CD4-positive, alpha-beta T cell treated with Interleukin-4 for 1 hour (primary cell): ENCODE measurements at regions not wholly inside any gene's neighbourhood (a gene's known extent, or its start where the extent isn't known, plus 50 kb on each side); places are given as distances from the start of the nearest gene placed in this dataset.
A peak's percentile ranks its signal among the peaks of the same experiment; 100 is the strongest.
"Not testable (repeated sequence)": the region's sequence is repeated elsewhere in the genome, so short reads cannot be mapped to it uniquely, and the experiment has no call there.

Experiments
- DNase-seq, 2 donors: peaks; one replicate each; pipeline ENCODE4 v3.0.0-alpha.2; 2020 to 2022

DNA sequence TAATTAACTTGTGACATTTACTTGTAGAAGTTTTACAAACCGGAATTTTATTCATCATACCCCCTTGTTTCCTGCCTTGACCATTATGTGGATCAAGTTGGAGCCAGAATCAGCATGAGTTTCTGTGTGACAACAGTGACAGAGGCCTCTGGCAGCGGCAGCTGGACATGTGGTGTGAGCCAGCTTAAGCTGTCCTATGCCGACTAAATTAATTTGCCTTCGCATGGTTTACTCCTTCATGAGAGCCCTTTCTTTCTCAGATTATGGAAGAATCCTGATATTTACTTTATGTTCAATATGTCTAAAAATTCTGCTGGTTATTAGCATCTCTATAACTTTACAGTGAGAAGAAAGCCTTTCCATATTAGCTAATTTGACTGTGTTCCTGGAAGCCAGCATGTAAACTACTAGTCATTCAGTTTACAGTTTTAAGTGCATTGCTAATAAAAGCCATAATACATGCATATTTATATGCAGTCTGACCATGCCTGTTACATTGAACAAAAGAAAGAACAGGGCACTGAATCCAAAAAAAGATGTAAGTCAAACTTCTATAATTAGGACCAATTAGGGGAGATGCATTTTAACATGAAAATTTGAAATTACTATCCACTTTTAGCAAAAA is 495.8 kb upstream of the ACVR2A start:
- DNase-seq: no peak

DNA sequence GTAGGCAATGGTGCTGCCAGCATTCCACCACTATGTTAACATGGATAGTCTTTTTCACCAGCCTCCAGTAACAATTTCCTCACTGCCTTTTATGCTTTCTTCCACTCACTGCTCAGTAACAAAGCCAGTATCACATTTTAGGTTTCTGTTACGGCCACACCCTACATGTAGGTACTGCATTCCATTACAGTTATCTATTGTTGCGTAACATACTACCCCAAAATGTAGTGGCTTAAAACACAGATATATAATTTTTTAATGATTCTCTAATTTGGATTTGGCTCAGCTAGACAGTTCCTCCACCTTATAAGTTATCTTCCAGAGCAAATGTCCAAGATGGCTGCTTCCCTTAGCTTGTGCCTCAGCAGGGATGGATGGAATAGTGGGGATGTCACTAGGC is 498.7 kb upstream of the ACVR2A start:
- DNase-seq: no peak

DNA sequence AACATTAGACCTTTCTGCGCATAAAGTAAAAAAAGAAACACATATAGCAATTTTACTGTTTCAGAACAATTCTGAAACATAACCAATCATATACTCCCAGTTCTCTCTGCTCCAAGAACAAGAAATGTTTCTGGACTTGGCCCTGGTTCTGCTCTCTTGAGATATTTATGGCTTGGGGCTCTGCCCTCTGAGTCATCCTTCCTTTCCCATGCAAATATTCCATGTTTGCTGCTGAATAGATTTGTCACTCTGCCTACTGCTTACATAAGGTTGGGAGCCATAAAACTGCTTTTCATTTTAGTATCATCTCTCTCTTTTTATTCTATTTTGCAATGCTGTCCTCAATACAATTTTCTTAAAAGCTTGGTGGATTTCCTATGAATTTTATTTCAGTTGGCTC is 499.6 kb upstream of the ACVR2A start:
- no peak for DNase-seq

DNA sequence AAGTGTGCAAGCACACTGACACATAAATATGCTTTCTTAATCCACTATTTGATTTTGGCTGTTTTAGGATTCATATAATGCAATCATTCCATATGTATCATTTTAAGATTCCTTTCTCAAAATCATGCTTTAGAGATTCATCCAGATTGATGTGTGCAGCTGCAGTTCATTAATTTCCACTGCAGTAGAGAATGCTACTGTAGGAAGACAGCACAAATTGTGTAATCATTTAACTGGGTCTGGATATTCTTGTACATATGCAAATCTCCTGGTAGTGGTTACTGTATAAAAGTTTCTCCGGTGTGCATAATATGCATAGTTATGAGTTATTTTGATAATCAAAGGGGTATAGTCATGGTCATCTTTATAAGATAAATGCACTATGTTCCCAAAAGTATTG is 502.5 kb upstream of the ACVR2A start:
- no peak for DNase-seq

DNA sequence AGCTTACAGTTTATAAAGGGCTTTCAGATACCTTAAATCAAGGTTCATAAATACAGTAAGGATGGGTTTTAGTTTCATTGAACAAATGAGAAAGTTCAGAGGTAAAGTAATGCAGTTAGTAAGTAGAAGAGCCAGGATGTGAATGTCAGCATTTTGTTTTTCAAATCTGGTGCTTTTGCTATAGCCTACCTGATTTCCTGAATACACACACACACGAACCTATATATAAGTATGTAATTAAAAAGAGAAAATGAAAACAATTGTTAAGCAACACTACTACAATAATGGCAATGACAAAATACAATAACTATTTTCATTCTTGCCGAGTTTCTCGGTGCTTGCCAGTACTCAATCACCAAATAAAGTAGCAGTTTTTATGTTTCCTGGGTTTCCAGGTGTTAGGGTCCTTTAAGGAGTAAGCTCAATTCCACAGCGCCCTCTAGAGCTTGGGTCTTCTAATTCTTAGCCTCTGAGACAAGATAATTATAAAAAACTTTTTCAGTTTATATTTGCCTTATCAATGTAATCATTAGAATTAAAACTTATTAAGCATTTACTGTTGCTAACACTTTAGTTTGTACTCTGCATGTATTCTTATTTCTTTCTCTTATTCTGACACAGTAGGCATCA is 512.9 kb upstream of the ACVR2A start:
- peak in 1 of 2 donors; percentile 63 for DNase-seq

DNA sequence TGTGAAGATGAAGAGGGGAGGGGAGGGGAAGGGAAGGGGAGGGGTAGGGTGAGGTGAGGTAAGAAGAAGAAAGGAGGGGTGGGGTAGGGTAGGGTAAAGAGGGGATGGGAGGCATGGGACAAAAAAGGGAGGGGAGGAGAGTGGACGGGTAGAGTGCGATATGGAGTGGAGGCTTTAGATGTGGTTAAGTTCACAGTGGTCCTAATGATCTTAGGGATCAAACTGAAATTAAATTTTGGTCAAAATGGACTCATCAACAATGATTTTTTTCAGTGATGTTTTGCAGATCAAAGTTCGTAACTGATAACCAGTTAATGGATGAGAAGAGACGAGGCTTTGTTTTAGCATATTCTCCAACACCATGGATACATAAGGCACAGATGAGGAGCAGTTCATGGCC is 513.9 kb upstream of the ACVR2A start:
- no peak for DNase-seq

DNA sequence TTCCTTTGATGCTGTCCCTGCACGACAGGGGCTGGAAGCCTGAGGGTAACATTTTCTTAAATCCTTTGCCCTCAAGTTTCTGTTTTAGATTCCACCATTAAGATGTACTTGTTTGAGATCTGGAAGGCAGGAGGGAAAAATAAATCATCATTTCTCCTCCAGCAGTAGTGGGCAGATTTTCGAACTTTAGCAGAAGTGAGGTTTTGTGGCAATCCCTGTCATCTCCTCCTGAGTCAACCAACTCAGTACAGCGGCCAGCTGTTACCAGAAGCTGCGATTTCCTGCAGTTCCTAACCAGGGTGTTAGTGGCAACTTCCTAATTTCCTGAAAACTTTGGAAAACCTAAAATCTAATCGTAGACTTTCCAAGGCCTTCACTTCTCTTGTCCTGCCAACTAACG is 517.2 kb upstream of the ACVR2A start:
- DNase-seq: peak in 1 of 2 donors; percentile 4

DNA sequence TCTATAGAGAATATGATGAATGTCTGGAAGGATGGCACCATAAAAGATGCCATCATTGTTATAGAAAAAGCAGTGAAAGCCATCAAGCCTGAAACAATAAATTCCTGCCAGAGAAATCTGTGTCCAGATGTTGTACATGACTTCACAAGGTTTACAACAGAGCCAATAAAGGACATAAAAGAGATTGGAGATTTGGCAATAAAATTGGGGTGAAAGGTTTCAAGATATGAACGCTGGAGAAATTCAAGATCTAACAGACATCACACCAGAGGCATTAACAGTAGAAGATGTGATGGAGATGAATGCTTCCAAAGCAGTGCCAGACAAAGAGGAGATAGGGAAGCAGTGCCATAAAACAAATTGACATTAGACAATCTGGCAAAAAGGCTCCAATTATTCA is 518.8 kb upstream of the ACVR2A start:
- DNase-seq: no peak

DNA sequence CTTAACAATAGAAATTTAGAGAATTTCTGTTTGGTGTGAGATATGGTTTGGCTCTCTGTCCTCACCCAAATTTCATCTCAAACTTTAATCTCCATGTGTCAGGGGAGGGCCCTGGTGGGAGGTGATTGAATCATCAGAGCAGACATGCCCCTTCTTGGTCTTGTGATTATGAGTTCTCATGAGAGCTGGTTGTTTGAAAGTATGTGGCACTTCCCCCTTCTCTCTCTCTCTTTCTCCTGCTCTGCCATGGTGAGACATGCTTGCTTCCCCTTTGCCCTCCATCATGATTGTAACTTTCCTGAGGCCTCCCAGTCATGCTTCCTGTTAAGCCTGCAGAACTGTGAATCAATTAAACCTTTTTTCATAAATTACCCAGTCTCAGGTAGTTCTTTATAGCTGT is 524.7 kb upstream of the ACVR2A start:
- DNase-seq: no peak

DNA sequence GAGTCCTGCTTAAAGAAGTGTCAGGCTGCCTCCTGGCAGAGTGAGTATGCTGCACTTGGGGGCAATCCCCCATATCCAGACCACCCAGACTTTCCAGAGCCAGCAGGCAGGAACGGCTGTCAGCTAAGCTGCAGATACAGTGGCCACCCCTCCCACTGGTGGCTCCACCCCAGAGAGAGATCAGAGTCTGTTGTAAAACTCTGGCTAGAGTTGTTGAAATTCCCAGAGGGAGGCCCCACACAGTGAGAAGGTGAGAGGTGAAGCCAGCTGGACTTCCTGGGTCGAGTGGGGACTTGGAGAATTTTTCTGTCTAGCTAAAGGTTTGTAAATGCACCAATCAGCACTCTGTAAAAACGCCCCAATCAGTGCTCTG is 533.8 kb upstream of the ACVR2A start:
- DNase-seq: no peak

DNA sequence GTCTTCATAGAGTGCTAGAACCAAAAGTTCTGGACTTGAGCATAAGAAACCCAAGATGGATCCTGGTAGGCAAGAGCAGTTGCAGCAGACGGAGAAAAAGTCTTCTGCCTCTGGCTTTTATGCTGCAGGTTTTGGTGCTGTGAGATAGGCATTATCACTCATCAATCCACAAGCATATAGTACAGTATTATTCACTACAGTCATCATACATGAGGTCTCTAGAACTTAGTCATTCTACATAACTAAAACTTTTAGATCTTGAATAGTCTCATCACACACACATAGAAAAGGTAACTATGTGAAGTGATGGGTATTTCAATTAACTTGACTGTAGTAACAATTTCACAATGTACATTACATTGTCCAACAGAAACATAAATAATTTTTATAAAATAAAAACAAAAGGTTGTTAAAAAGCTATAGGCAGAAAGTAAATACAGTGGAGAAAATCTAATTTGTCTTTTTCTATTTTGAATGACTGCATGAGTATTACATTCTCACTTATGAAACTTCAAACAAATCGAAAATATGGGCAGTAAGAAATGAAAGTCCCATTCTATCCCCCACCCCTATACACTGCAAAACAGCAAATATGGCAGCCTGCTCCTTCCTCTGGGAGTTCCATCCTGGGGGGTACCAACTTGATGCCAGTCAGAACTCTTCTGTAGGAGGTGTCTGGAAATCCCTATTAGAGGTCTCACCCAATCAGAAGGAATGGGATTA is 534.3 kb upstream of the ACVR2A start:
- DNase-seq: no peak

DNA sequence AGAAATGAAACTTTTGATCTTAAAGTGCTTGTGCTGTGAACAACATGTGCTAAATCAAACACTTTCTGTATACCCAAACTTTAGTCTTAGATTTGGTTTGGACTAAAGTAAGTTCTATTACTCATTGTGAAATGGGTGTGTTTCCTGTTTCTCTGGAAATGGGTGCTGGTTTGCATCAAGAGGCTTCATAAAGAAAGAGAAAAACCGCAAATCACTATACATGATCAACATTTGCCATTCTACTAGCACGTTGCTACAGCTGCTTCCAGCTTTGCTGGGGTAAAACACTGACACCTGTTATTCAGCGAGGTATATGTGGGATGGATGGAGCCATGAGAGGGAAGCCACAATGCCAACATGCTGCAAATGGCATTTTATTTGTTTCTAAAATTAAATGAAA is 547.0 kb upstream of the ACVR2A start:
- DNase-seq: peak; percentile 31 to 78

DNA sequence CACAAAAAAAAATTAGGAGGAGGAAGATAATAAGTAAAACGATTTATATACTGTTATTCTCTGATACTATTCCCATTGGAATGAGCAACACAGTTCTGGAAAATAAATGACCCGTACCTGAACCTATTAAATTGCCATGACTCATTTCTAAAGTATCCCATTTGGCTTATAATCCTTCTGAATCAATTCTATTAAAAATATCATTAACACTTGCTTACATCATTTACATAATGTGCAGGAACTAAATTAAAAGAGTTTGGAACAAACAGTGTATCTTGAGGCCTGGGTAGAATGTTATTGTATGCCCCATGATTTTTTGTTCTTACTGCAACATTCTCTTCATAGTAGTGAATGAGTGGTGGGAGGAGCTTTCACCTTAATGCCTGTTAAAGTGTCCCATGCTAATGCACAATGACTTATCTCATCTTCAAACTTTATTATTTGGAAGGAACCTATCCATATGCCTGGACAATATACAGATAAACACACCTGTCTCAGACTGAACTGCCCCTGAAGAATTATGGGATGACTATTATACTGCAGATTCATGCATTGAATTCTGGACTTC is 549.9 kb upstream of the ACVR2A start:
- DNase-seq: no peak

DNA sequence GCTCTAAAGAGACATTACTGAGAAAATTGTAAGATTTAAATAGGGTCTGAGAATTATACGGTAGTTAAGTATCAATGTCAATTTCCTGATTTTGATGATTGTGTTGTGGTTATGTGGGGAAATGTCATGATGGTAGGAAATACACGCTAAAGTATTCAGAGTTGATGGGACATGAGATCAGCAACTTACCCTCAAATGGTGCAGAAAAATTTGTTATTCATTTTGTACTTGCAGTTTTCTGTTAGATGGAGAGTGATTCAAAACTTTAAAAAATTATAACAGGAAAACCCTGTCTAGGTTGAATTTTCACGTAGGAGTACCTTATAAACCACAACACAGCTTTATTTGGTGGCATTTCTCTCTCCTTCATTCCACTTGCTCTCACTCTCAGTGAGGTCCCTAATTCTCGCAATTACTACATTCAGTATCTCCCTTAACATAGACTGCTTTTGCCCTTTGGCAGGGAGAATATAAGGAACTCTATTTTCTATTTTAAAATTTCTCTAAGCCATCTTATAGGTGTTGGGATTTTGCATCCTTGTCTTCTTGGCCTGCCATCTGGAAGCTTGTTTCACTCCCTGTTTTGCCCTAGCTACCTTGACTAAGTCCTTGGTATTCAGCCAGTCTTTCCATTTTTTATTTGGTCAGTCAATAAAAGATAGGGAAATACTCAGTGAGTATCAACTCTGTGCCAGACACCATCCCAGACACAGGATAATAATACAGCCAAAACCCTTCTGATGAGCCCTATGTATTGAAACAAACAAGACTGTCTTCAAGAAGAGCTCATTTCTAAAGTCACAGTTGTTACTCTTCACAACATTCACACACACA is 550.6 kb upstream of the ACVR2A start:
- peak in 1 of 2 donors; percentile 35 for DNase-seq

DNA sequence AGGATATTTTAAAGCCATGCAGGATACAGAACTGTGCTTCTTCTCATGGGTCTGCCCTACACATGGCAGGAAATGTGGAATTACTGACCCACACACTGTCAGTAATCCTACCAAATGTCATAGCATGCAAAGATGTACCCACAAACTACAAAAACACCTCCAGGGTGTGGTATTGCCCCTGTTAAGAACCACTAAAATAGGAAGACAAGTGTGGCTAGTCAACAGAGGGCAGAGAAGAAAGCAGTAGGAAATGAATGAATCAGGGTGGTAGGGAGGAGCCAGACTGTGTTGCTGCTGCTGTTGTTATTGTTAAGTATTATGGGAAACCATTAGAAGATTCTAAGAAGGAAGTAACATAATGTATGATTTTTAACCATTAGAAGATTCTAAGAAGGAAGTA is 556.7 kb upstream of the ACVR2A start:
- peak; percentile 12 to 70 for DNase-seq

DNA sequence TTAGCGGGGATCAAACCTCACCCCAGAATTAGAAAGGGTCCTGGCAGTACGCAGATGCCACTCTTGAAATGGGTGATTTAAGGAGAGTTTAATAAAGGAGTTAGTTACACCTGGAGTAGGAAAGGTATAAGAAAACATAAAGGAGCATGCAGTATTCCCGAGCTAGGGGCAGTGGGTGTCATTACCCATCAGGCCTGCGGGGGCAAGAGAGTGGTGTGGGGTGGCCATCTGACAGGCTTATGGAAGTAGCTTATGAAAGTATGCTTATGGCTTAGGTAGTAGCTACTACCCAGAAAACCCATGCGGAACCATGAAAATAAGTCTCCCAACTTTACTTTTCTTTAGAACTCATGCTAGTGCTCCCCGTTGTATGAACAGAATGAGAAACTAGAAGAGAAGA is 568.9 kb upstream of the ACVR2A start:
- no peak for DNase-seq

DNA sequence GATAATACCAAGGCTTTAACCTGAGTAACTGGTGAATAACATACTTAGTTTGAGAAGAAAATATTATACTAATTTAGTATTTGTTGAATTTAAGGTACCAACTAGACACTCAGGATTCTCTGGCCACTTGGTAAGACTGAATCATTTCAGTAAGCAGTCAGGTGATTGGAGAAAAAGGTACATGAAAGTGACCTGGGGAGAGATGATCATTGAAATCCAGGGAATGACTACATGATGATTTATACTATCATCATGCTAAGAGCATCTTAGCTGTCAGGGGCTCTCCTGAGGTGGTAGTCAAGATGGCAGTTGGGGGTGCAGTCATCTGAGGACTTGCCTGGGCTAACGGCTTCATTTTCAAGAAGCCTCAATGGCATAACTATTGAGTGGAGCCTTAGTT is 571.2 kb upstream of the ACVR2A start:
- DNase-seq: no peak

DNA sequence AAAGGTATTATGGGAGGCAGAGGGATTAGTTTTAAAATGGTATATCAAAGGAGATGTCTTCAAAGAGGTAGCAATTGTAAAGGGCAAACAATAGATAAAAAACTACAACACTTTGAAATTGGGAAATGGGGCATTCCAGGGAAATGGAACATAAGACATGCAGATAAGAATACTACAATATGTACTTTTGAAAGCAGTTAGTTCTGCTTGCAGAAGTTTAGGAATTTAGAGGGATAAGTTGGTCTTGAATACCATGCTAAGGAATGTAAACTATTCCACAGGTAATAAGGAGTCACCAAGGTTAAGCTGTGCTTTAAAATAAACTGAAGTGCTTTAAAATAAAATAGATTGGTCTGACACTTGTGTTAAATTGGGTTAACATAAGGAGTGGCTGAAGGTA is 571.7 kb upstream of the ACVR2A start:
- DNase-seq: no peak

DNA sequence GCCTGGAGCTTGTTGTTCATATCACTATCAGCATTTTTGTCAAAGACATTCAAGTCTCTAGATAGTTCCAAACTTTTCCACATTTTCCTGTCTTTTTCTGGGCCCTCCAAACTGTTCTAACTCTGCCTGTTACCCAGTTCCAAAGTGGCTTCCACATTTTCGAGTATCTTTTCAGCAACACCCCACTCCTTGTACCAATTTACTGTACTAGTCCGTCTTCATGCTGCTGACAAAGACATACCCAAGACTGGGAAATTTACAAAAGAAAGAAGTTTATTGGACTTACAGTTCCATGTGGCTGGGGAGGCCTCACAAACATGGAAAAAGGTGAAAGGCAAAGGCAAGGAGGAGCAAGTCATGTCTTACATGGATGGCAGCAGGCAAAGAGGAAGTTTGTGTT is 575.2 kb upstream of the ACVR2A start:
- not testable (repeated sequence) for DNase-seq

DNA sequence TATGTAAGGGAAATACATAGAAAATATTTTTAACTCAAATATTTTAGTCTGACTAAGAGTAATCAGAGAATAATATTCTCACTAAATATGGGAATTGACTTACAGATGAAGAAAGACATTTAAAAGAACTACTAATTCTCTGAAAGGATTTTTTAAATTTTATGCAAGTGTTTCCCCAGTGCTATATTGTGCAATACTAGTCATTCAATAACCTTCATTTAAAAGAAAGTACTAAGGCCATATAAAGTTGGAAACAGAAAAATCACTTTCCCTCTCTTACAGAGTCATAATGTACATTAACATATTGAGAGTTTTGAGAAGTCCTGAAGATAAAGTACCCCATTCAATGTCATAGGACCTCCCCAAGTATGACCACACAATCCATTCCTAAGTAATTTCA is 584.6 kb upstream of the ACVR2A start:
- DNase-seq: no peak

DNA sequence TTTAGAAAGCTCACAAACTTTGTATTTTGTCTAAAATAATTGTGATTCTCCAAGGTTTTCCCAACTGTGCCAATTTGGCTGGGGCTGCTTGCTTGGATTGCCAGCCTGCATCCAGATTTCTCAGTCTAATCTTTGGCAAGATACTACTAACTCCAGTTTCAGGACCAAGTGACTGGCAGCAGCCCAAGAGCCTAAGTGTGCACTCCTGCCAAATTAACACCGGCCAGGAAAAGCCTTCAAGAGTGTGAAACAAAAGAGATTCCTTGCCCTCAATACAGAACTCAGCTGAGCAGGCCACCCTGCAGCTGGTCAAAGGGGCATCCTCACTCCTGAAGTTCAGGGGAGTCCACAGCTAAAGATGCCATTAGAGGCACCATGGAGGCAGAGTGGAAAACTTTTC is 589.0 kb upstream of the ACVR2A start:
- no peak for DNase-seq

DNA sequence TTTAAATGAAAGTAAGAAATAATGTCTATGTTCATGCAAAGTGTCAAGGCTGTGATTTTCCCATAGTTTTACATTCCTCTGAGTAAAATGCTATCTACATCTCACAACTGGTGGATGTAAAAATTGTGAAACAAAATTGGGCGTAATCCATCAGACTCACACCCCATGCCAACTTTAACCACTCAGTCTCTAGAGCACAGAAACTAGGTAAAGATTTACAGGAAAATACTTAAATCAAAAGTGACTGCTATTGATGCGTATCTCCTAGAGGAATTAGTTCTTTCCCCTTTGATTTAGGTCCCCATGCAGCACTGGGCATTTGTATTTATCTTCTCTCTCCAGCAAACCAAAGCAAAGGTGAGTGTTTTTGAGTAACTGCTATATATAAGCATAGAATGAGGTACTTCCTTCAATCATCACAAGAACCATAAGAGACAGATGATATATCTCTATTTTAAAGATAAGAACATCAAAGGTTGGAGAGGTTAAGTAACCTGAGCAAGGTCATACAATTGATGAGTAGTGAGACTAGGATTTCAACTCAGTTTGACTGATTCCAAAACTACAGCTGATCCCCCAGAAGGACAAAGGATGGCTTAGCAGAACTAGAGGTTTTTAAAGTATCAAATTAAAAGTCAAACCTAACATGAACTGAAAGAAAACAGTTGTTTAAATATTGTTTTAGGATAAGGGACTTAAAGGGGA is 594.0 kb upstream of the ACVR2A start:
- no peak for DNase-seq

DNA sequence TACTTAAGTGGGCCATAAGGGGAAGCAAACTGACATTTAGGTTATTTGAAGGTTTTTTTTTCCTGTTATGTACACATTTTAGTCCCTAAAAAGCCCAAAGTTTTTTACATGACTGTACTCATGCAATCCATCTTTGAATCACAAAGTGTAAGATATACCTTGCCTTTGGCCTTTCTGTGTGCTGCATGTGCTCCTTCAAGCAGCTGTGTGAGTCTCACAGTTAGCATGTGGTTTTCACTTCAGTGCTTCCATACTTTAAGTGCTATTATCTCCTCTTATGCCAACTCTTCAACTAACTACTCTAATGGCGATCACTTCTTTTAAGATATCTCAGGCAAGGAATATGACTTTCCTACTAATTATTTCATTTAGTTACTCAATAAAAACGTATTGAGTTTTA is 597.1 kb upstream of the ACVR2A start:
- DNase-seq: no peak
